Adrenal gland (tissue), 5 donors: ENCODE measurements at regions not wholly inside any gene's neighbourhood (a gene's known extent, or its start where the extent isn't known, plus 50 kb on each side); places are given as distances from the start of the nearest gene placed in this dataset.
"Not testable (repeated sequence)": the region's sequence is repeated elsewhere in the genome, so short reads cannot be mapped to it uniquely, and the experiment has no call there.

ENCODE experiments used
- CTCF ChIP-seq, 6 experiments: fragments of 450-650 bp in 4 of 6; fragments of 200-600 bp in 2 of 6; sonication (generic) in 1 of 6; IDR thresholded peaks; 1 replicate in 5 of 6; 2 replicates in 1 of 6; pipeline versions ENCODE4 v1.5.1 to v1.8.0; 2016 to 2021; ENCODE audit warnings: antibody characterized with exemption in 6 of 6, mild to moderate bottlenecking in 2 of 6, moderate library complexity in 1 of 6
- POLR2A ChIP-seq, 2 donors: fragments of 450-650 bp; IDR thresholded peaks; one replicate each; pipeline ENCODE4 v1.6.1; 2017; ENCODE audit warnings: antibody characterized with exemption in 2 of 2, mild to moderate bottlenecking in 2 of 2, moderate library complexity in 1 of 2
- donor health status: DM: no; HTN: no; CAD: no.

DNA sequence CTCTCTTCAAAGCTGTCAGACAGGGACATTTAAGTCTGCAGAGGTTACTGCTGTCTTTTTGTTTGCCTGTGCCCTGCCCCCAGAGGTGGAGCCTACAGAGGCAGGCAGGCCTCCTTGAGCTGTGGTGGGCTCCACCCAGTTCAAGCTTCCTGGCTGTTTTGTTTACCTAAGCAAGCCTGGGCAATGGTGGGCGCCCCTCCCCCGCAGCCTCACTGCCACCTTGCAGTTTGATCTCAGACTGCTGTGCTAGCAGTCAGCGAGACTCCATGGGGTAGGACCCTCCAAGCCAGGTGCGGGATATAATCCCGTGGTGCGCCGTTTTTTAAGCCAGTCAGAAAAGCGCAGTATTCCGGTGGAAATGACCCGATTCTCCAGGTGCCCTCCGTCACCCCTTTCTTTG, 454.7 kb downstream of the PDZRN4 start:
- TF ChIP-seq CTCF, POLR2A (IDR thresholded peaks at IDR 0.05): not testable (repeated sequence)
